ENCODE measurements at regions not wholly inside any gene's neighbourhood (a gene's known extent, or its start where the extent isn't known, plus 50 kb on each side); places are given as distances from the start of the nearest gene placed in this dataset.

DNA sequence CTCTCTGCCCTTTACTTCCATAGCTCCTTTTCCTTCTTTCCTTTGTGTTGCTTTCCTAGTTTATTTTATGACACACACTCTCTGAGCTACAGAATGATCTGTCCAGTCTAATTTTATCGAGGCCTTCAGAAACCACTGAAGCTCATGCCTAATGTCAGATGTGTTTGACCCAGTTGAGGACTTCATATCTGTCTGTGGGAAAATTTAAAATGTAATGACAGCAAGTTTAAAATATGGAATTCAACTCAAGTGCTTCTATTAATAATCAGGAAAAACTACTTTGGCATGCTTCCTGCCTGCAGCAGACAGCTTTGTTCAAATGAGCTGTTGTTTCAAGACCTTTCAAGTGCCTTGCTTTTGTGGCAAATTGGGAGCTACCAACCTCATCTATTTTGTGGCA is 261.8 kb upstream of the MTNR1B start:
- no peak for DNase-seq
- ATAC-seq, result peak; percentile 96
- intact Hi-C loops (cut with micrococcal nuclease), result no loop called here

DNA sequence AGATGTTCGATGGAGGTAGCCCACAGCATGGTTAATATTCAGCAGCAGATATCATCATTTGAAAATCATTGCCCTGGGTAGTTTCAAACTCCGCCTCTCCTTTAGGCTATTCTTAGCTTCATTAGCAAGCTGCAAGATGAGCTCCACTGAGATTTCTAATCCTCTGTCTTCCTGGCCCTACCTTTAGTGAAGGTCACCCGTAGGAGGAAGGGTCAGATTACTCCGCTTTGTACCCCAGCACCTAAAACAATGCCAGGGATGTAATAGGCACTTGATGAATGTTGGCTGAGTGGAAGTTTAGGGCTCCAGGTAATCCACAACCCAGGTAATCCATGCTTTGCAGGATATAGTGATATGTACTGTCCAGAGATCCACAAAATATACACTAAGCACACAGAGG is 260.1 kb upstream of the MTNR1B start:
- no peak for ATAC-seq
- DNase-seq, result no peak
- intact Hi-C loops (cut with micrococcal nuclease), result no loop called here

DNA sequence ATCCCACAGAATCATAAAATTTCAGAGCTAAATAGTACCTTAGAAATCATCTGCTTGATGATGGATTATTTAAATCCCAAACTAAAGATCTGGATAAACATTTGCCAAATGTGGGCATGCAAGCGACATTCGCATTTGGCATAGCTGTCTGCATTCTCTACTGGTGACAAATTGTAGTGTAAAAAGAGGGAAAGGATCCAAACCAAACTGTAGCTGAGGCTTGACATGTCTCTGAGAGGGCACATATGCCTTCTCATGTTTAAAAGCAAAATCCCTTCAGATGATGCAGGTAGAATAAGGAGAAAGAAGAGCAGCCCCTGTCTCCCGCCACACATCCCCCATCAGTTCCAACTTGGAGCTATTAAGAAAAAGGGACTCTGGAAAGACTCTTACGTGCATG is 257.5 kb upstream of the MTNR1B start:
- DNase-seq, result no peak
- ATAC-seq, result no peak
- intact Hi-C loops (cut with micrococcal nuclease), result no loop called here

DNA sequence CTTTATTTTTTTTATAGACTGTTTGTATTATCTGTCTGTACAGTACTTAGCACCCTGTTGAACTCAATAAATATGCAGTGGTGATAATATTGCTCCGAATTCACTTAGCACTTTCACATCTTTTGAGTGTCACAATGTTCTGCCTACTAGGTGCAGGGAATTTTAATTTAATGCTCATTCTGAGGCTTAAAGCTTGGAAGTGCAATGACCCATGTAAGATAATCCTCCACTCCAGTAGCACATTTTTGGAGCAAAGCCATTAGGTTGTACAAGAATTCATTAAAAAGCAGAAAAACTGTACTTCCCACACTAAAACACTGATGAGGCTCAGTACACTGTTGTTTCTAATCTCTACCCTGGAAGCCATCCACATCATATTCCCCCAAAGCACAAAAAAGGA is 255.3 kb upstream of the MTNR1B start:
- intact Hi-C loops (cut with micrococcal nuclease), result no loop called here
- ATAC-seq, result no peak

DNA sequence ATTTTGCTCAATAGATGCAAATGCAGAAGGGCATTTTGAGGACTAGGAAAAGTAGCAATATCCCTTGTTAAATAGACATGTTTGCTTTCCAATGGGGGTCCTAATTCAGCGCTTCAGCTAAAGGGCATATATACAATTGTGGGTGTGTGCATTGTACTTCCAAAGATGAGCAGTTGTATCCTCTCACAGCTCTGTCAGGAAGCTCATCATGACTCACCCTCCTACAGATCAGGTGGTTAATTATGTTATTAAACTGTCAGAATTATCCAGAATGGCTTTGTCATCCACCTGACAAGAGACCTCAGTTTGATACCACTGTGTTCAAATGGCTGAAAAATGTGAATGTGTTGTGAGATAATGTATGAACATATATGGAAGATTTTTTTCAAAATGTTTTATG is 252.2 kb upstream of the MTNR1B start:
- no peak for DNase-seq
- no peak for ATAC-seq
- intact Hi-C loops (cut with micrococcal nuclease), result no loop called here

More for the DNA sequence above, 255.3 kb upstream of the MTNR1B start:
- DNase-seq, result no peak

DNA sequence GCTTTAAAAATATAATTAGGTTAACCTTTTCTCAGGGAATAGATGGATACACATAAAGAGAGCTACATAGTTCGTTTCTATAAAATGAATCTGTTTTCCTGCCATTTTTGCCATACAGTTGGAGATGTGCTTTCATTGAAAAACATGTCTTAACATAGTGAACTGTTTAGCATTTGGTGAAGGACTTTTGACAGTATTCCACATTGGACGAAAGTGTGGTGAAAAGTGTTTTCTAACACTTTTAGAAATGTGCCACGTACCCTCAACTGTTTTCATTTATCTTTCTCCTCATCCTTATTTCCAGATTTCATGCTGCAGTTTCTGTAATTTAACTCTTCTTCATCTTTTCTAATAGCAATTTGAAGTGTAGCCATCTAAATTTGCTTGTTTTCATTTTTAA is 249.1 kb upstream of the MTNR1B start:
- no peak for ATAC-seq
- DNase-seq, result no peak
- intact Hi-C loops (cut with micrococcal nuclease), result no loop called here

DNA sequence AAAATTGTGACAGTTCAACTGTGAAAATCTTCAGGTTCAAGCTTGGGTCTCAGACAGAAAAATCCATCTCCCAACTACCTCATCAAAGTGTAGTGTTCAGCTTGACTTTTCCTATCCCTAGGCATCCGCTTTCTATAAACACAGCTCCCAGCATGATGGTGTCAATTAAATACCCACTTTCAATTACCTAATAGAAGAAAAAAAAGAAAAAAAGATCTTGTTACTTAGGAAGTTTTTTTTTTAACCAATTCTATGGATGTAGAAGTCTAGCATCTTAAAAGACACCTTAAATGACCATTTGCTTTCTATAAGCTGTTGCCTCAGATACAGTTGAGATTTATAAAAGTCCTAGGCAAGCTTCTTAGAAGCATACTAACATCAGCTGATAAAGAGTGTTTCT is 244.1 kb upstream of the MTNR1B start:
- DNase-seq (no peak), ATAC-seq (no peak)
- intact Hi-C loops (cut with micrococcal nuclease), result no loop called here

DNA sequence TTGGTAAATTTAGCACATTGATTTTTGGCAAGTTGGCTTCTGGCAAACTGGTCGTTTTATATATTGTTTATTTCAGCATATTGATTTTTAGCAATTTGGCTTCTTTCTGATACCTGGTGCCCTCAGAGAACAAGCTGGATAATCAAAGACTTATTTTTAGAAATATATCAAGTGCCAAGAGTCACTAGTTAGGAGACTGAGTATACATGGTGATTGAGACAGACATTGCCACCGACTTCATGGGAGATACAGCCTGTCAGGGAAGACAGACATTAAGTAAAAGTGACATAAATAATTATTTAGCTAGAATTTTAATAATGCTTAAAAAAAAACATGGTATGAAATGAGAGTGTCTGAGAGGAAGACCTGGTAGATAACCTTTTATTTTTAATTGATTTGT is 242.3 kb upstream of the MTNR1B start:
- peak; percentile 53 for ATAC-seq
- DNase-seq, result no peak
- intact Hi-C loops (cut with micrococcal nuclease), result no loop called here

DNA sequence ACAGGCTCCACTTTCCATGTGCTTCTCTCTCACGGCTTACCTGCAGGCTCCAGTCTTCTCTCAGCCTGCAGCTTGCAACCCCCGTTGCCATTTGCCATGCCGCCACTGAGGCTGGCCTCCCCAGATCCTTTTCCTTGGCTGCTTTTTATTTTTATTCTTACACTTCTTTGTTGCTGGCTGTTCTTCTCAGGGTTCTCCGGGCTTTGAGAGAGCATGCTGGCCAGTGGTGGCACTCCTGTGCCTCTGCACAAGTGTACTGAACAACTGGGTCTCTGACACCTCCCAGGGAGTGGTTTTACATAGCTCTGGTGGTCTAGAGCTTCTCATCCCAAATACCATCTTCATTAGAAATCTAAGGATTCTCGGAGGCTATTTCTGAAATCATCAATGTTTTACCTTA is 241.7 kb upstream of the MTNR1B start:
- no peak for ATAC-seq
- DNase-seq, result no peak
- intact Hi-C loops (cut with micrococcal nuclease), result no loop called here

DNA sequence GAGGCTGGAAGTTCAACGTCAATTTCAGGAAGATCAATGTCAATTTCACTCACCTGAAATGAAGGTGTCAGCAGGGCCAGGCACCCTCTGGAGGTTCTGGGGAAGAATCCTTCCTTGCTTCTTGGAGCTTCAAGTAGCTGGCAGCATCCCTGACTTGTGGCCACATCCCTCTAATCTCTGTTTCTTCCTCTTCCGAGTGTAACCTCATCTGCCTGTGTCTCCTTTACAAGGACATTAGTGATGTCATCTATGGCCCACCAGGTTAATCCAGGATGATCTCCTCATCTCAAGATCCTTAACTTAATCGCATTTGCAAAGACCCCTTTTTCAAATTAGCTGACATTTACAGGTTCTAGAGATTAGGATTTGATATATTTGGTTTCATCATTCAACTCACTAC is 240.8 kb upstream of the MTNR1B start:
- DNase-seq (no peak), ATAC-seq (no peak)
- intact Hi-C loops (cut with micrococcal nuclease), result no loop called here

DNA sequence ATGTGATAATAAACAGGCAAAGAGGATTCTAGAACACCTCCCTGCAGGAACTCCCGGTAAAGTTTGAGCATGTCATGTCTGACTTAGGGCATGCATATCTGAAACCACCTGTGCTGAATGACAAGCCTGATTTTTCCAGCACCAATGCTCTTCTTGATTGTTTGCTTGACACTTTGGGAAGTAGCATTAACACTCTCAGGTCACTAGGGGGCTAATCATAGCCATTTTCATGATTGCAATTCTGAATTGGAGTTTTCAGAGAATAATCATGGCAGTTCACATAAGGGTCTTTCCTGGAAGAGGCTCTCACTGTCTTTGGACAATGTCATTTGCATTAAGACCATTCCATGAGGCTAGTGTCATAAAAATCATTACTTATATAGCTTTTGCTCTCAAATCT is 234.4 kb upstream of the MTNR1B start:
- intact Hi-C loops (cut with micrococcal nuclease), result no loop called here
- no peak for ATAC-seq
- no peak for DNase-seq

DNA sequence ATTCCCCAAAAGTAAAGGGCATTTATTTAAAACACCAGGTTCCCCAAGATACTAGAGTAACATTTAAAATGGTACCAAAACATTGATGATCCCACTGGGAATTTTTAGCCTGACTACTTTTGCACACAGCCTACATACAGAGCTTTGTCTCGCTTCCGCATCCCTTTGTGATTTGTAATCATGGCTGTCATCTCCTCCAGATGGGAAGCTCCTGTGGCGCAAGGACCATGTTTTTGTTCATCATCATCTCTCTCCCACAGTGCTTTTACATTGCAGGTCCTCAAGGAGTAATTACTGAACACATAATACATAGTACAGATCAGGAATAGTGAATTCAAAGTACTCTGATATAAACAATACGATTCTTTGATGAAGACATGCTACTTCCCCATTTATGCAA is 231.2 kb upstream of the MTNR1B start:
- DNase-seq (no peak), ATAC-seq (no peak)
- intact Hi-C loops (cut with micrococcal nuclease), result no loop called here

DNA sequence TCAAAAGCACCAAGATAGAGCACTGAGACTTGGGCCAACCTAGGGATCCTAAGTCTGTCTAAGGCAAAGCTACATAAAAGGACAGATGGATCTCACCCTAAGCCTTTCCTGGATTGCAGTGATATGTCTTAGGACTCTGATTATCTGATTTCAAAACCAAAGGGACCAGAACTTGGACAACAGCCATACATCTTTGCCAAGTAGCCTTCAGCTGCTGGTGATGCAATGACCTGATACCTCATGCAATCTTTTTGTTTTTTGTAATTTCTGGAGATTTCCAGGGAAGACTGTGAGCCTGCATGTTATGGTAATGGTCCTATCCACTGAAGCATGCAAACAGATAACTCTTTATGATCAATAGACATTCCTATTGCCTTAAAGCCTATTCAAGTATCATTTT is 230.4 kb upstream of the MTNR1B start:
- intact Hi-C loops (cut with micrococcal nuclease), result no loop called here
- DNase-seq (no peak), ATAC-seq (peak; percentile 41)

DNA sequence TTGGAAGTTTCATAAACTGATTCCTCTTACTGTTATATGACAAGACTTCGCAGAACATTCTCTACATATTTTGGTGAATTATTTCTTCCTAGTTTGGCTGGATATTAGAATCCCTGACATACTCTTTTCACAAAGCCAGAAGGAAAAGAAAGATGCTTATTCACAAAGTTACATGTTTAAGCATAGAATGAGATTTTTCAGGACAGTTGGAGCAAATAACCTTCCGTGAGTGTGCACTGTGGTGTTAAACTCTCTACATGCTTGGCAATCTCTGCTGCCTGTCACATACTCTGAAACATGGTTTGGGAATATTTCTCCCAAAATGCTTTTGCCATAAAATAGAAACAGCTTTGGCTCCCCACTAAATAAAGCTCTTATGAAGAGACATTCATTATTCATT is 230.0 kb upstream of the MTNR1B start:
- ATAC-seq (no peak), DNase-seq (no peak)
- intact Hi-C loops (cut with micrococcal nuclease), result no loop called here

DNA sequence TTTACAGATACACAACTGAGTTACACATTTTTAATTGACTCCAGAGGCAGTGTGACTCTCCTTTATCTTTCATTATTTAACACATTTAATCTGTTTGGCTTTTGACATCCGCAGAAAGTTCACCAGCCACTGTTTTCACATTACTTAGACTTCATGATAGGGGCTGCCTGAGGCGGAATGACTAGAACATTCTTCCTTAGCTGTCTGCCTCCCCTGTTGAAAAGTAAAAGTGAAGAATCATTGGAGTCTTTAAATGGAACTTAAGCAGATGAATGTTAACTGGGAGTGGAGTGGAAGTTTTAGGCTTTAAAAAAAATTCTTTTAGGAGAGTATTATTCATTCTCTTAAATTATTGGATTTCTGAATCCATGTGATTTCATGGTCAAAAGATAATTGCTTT is 229.2 kb upstream of the MTNR1B start:
- intact Hi-C loops (cut with micrococcal nuclease), result no loop called here
- DNase-seq, result no peak
- ATAC-seq, result no peak

DNA sequence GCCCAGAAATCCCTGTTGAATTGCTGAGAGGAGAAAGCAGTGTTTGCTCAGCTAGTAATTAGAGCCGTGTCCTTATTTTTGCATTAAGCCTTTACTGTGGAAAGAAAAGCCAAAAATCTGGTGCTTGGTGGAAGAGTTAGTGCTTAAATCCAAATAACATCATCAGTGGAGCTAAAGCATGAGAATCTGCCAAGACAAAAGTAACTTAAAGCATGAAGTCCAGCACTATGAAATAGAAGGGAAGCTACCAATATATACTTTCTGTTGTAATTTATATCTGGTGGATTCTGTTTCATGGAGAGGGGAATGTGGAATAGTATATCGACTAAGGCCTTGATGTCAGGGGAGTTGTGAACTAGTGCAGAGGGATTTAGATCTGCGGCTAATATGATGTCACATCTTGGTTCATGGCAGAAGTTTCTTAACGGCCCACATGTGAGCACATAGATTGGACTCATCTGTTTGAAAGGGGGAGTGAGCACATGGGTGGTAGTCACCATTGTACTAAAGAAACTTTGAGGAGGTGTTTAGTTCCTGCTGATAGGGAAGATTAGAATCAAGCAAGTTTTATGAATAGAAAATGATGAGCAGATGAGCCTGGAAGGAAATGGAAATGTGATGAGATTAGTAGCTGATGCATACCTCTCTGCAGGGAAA is 224.4 kb upstream of the MTNR1B start:
- intact Hi-C loops (cut with micrococcal nuclease), result no loop called here
- no peak for ATAC-seq

DNA sequence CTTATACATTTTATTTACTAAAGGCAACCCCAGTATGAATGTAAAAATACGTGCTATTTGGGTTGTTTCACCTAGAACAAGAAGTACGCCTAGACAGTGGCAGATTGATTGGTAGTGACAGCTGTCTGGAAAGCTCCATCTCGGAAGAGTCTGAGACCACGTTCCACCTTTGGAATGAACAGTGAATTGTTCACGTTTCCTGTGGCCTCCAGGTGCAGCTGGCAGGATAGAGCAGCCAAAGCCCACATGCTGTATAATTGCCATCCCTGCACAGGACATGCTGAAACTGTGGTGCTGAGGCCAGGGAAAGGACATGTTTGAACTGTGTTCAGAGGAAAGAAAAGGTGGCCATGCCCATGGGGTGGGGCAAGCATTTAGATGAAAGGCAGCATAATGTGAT is 218.7 kb upstream of the MTNR1B start:
- DNase-seq (no peak), ATAC-seq (no peak)
- intact Hi-C loops (cut with micrococcal nuclease), result no loop called here

More for the DNA sequence above, 224.4 kb upstream of the MTNR1B start:
- no peak for DNase-seq

DNA sequence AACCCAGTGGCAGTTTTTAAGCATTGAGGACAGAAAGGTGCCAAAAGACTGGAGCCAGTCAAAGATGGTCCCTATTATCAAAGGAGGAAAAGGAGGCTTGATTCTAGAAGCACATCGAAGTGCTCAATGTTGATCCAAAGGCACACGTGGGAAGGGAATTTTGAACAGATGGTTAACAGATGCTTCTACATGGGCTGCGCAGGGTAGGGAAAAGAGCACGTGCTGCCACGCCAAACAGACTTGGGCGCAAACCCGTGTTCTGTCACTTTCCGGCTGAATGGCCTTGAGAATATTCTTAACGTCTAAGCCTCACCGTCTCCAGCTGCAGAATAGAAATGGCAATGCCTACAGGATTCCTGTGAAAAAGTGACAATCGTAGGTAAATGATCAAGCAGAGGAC is 217.9 kb upstream of the MTNR1B start:
- no peak for ATAC-seq
- DNase-seq, result no peak
- intact Hi-C loops (cut with micrococcal nuclease), result no loop called here

DNA sequence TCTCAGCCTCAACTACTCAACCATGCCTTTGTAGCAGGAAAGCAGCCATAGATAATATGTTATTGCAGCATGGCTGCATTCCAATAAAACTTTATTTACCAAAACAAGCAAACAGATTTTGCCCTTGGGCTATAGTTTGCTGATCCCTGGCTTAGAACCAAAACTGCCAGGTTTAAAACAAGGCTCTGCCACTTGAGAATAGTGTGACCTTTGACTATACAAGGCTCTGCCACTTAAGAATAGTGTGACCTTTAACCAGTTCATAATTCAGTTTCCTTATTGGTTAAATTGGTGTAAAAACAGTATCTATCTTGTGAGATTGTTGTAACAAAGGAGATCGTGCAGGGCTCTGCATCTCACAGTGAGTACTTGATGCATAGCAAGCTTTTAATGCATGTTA is 217.3 kb upstream of the MTNR1B start:
- intact Hi-C loops (cut with micrococcal nuclease), result no loop called here

DNA sequence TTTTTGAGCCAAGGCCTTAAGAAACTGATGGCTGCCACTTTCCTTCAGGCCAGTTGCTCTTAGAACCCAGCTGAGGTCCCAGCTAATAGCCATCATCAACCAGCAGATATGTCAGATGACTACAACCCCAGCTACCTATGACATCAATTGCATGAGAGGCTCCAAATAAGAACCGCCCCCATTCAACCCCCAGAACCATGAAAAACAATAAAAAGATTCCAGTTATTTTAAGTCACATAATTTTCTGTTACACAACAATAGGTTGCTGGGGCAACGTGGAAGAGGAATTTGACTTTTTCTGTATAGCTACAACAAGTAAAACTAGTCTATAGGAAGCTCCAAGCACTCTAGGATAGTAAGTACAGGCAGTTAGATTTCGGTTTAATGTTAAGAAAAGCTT is 216.3 kb upstream of the MTNR1B start:
- ATAC-seq, result no peak
- no peak for DNase-seq
- intact Hi-C loops (cut with micrococcal nuclease), result no loop called here

More for the DNA sequence above, 217.3 kb upstream of the MTNR1B start:
- ATAC-seq (no peak), DNase-seq (no peak)

DNA sequence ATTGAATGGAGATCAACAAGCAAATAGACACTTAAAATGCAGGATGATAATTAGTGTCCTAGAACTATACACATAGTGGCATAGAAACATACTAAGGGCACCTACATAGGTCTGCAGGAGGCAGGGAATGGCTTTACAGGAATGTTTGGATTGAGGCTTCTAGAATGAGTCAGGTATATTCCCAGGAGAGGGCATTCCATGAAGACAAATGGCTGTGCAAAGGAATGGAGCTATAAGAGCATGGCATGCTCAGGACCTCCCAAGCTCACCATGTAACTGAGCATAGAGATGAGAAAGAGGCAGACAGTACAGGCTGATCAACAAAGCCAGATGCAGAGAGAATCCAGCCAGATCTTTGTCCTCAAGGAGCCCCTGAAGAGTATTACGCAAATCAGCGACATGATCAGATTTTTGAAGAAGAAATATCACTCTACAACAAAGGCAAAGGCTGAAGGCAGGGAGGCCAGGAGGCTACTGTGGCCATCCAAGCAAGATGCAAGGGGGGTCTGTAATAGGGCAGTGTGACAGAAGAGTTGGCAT is 211.1 kb upstream of the MTNR1B start:
- ATAC-seq (no peak), DNase-seq (no peak)
- intact Hi-C loops (cut with micrococcal nuclease), result no loop called here
